RCC 7860 (cell line): ENCODE measurements at regions not wholly inside any gene's neighbourhood (a gene's known extent, or its start where the extent isn't known, plus 50 kb on each side); places are given as distances from the start of the nearest gene placed in this dataset.
"Not testable (repeated sequence)": the region's sequence is repeated elsewhere in the genome, so short reads cannot be mapped to it uniquely, and the experiment has no call there.

Source experiments
- DNase-seq: peaks from one replicate; pipeline ENCODE4 v3.0.0-alpha.2; 2015; ENCODE audit warnings: low spot score
- FAIRE-seq: peaks from 2 replicates; lab custom pipeline; 2012; peaks lifted over from hg19 to GRCh38; lab: Jason Lieb, UNC

DNA sequence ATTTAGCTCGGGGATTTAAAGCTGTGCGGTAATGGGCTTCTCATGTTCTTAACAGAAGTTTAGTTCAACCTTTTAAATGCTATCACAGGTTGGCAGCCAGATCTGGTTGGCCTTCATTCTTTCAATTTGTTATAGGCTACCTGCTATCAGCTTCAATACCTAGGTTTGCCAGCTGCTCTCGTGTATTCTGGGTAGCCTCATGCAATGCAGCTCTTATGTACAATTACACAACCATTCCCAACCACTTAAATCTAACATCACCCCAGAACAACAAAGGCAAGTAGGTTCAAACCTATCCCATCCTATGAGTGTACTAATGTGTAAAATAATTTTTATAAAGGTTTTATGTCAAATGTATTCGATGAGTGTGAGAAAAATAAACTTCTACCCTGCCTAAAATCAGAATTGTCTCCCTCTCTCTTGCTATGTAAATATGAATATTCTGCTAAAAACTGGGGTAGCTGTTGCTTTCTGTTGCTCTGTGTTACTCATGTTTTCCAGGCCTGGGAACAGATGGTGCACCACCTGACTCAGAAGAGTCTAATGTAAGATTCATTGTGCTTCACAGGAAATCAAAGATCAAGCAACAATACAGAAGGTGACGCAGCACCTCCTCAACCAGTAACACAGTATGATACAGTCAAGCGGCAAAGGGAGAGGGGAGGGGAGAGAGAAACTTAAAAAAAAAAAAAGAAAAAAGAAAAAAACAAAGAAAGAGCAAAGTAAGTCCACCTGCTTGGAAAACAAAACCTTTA, 188.6 kb downstream of the ETV1 start:
- DNase-seq = no peak
- FAIRE-seq = no peak

- FAIRE-seq (no peak), DNase-seq (no peak)
Observed at GRCh38 chr7:13801669-13802068, 187.8 kb downstream of the ETV1 start.

- DNase-seq = no peak
- FAIRE-seq = no peak
Observed at GRCh38 chr7:13802651-13803050, 186.8 kb downstream of the ETV1 start.

DNA sequence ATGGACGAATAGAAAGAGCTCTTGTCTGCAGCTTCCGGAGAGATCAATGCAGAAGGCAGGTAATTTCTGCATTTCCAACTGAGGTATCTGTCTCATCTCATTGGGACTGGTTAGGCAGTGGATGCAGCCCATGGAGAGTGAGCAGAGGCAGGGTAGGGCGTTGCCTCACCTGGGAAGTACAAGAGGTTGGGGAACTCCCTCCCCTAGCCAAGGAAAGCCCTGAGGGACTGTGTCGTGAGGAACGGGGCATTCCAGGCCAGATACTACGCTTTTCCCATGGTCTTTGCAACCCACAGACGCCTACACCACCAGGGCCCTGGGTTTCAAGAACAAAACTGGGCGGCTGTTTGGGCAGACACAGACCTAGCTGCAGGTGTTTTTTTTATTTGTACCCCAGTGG, 186.3 kb downstream of the ETV1 start:
- no peak for FAIRE-seq
- no peak for DNase-seq

GRCh38 chr7:13806089-13806867, 183.2 kb downstream of the ETV1 start:
- not testable (repeated sequence) for FAIRE-seq, DNase-seq

DNA sequence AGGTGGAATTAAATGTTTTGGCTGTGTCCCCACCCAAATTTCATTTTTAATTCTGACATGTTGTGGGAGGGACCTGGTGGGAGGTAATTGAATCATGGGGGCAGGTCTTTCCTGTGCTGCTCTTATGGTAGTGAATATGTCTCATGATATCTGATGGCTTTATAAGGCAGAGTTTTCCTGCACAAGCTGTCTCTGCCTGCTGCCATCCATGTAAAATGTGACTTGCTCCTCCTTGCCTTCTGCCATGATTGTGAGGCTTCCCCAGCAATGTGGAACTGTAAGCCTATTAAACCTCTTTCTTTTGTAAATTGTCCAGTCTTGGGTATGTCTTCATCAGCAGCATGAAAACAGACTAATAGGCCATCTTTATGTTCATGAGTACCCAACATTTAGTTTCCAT, 172.2 kb downstream of the ETV1 start:
- not testable (repeated sequence) for DNase-seq, FAIRE-seq

- FAIRE-seq = no peak
- no peak for DNase-seq
Observed at GRCh38 chr7:13821152-13821787, 168.2 kb downstream of the ETV1 start.

DNA sequence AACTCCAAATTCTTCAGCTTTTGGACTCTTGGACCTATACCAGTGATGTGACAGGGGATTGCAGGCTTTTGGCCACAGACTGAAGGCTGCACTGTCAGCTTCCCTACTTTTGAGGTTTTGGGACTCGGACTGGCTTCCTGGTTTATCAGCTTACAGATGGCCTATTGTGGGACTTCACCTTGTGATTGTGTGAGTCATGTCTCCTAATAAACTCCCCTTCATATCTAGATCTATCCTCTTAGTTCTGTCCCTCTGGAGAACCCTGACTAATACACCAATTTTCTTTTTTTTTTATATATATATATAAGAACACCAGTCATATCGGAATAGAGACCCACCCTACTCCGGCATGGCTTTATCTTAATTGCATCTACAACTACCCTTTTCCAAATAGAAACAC, 166.8 kb downstream of the ETV1 start:
- FAIRE-seq = no peak
- no peak for DNase-seq

- DNase-seq = no peak
- no peak for FAIRE-seq
Observed at GRCh38 chr7:13826752-13827151, 162.7 kb downstream of the ETV1 start.

DNA sequence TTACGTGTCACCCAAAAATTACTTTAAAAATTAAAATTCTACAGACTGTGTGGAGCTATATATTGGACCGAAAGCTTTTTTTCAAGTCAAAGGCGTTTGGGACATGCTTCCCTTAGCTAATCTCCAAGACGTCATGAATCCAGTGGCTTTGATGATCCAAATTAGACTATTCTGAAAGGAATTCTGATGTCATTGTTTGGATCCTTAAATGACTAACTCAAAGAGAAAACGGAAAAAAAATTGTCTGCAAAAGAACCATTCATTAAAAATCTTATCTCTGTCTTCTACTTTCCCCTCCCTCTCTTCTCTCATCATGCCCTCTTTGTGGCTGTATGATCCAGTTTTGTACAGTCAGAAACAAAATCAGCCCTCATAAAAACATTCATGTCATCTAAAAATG, 161.8 kb downstream of the ETV1 start:
- FAIRE-seq (no peak), DNase-seq (no peak)

DNA sequence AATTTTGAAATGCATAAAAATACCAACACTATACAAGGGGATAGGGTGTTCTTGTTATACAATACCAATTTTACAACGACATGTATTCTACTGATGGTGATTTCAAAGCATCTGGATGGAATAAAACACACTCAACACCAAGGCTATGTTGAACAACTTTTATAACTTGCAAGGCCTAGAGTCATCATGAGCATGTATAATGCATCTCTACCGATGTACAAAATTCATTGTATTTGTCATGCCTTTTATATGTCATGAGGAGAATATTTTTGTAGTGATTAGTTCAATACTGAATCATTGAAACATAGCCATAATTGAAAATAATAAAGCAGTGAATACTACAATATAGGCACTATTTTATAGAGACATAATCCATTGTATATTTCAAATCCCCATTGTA, 160.2 kb downstream of the ETV1 start:
- FAIRE-seq (no peak), DNase-seq (no peak)

- no peak for FAIRE-seq
- no peak for DNase-seq
Observed at GRCh38 chr7:13829914-13830900, 159.3 kb downstream of the ETV1 start.

GRCh38 chr7:13832346-13832745, 157.1 kb downstream of the ETV1 start:
- DNase-seq (no peak), FAIRE-seq (no peak)

DNA sequence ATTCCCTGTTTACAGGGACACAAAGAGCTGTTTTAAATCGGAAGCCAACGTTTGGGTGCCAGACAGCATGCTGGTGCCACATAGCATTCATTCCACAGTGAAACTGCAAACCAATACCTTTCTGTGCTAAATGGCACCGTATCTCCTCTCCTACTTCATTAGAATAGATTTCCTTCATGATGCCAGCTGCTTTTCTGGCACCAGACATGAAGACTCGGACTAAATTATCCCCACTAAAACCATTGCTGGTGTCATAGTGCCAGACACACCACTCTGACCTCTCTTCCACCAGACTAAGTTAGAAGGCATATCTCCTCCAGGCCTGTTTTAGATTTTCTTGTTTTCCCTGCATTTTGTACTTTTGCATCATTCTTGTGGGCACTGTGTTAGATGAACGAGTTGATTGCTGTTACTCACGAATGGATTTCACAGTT, 155.1 kb downstream of the ETV1 start:
- no peak for DNase-seq
- no peak for FAIRE-seq

- FAIRE-seq (no peak), DNase-seq (no peak)
Observed at GRCh38 chr7:13835442-13835841, 154.0 kb downstream of the ETV1 start.

DNA sequence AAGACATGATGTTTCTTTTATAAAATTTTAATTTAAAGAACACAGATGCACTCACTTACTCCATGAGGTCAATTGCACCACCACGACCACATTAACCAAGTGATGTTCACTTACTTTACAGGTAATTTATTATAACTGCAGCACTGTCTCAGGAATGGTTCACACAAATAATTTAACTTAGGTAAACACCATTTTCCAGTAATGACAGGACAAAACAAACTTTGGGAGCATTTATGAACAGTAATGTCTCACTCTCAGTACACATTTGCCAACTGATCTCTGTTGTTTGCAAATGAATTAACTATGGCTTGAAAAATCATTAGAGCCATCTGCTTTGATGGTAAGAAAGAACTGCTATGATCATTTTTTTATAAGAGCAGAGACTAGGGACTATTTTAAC, 150.4 kb downstream of the ETV1 start:
- no peak for FAIRE-seq
- DNase-seq = no peak
